ENCODE measurements at regions not wholly inside any gene's neighbourhood (a gene's known extent, or its start where the extent isn't known, plus 50 kb on each side); places are given as distances from the start of the nearest gene placed in this dataset.

GRCh38 chr18:49654347-49654746 lies 92.5 kb downstream of the LIPG start:
- TF ChIP-seq, protein P1, sequence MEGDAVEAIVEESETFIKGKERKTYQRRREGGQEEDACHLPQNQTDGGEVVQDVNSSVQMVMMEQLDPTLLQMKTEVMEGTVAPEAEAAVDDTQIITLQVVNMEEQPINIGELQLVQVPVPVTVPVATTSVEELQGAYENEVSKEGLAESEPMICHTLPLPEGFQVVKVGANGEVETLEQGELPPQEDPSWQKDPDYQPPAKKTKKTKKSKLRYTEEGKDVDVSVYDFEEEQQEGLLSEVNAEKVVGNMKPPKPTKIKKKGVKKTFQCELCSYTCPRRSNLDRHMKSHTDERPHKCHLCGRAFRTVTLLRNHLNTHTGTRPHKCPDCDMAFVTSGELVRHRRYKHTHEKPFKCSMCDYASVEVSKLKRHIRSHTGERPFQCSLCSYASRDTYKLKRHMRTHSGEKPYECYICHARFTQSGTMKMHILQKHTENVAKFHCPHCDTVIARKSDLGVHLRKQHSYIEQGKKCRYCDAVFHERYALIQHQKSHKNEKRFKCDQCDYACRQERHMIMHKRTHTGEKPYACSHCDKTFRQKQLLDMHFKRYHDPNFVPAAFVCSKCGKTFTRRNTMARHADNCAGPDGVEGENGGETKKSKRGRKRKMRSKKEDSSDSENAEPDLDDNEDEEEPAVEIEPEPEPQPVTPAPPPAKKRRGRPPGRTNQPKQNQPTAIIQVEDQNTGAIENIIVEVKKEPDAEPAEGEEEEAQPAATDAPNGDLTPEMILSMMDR (IDR thresholded peaks at IDR 0.05) = no peak
- TF ChIP-seq POLR2A (IDR thresholded peaks at IDR 0.05) (no peak), POLR2AphosphoS5 (IDR thresholded peaks at IDR 0.05; ENCODE audit: insufficient read depth in 1 of 2, low read depth in 1 of 2) (no peak)

All from vagina (tissue), 2 donors.